PC-3 (cell line): ENCODE measurements at regions not wholly inside any gene's neighbourhood (a gene's known extent, or its start where the extent isn't known, plus 50 kb on each side); places are given as distances from the start of the nearest gene placed in this dataset.

Experiments used
- EZH2 ChIP-seq: fragments of 300-600 bp; sonication (generic); IDR thresholded peaks from one replicate; pipeline ENCODE4 v1.6.1; 2017; ENCODE audit warnings: antibody characterized with exemption, mild to moderate bottlenecking, low read length; ENCODE audit not compliant: unreplicated experiment
- EZH2phosphoT487 ChIP-seq: fragments of 300-600 bp; sonication (generic); IDR thresholded peaks from 2 replicates; pipeline ENCODE4 v1.6.1; 2018; ENCODE audit warnings: mild to moderate bottlenecking, antibody characterized with exemption, low read length, borderline replicate concordance
- TF ChIP-seq, protein P1 (sequence below): fragments of 300-600 bp; sonication (generic); conservative IDR thresholded peaks from 2 replicates; pipeline ENCODE4 v1.5.1; 2017; ENCODE audit warnings: antibody characterized with exemption, low read depth, mild to moderate bottlenecking, low read length

- no peak for TF ChIP-seq EZH2
- TF ChIP-seq, protein P1, sequence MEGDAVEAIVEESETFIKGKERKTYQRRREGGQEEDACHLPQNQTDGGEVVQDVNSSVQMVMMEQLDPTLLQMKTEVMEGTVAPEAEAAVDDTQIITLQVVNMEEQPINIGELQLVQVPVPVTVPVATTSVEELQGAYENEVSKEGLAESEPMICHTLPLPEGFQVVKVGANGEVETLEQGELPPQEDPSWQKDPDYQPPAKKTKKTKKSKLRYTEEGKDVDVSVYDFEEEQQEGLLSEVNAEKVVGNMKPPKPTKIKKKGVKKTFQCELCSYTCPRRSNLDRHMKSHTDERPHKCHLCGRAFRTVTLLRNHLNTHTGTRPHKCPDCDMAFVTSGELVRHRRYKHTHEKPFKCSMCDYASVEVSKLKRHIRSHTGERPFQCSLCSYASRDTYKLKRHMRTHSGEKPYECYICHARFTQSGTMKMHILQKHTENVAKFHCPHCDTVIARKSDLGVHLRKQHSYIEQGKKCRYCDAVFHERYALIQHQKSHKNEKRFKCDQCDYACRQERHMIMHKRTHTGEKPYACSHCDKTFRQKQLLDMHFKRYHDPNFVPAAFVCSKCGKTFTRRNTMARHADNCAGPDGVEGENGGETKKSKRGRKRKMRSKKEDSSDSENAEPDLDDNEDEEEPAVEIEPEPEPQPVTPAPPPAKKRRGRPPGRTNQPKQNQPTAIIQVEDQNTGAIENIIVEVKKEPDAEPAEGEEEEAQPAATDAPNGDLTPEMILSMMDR, result no peak
- no peak for TF ChIP-seq EZH2phosphoT487
Measured at GRCh38 chr6:44590471-44590870, 203.0 kb downstream of the CDC5L start.
